IMR-90 (cell line): ENCODE measurements at regions not wholly inside any gene's neighbourhood (a gene's known extent, or its start where the extent isn't known, plus 50 kb on each side); places are given as distances from the start of the nearest gene placed in this dataset.

ENCODE experiments used
- CEBPB ChIP-seq: IDR thresholded peaks from 2 replicates; pipeline ENCODE4 v1.6.1; 2012; ENCODE audit warnings: low read depth, low read length, improper control_type of control experiment
- MAZ ChIP-seq: IDR thresholded peaks from 2 replicates; pipeline ENCODE4 v1.6.1; 2012; ENCODE audit warnings: low read depth, mild to moderate bottlenecking, low read length, improper control_type of control experiment, moderate library complexity, borderline replicate concordance
- POLR2A ChIP-seq: IDR thresholded peaks from 2 replicates; pipeline ENCODE4 v1.6.1; 2012; ENCODE audit warnings: mild to moderate bottlenecking, low read depth, low read length
- RAD21 ChIP-seq: IDR thresholded peaks from 2 replicates; pipeline ENCODE4 v1.6.1; 2012; ENCODE audit warnings: low read length, improper control_type of control experiment
- RFX5 ChIP-seq: IDR thresholded peaks from 2 replicates; pipeline ENCODE4 v1.8.0; 2012; ENCODE audit warnings: low read depth, mild to moderate bottlenecking, low read length, moderate library complexity
- SMC3 ChIP-seq: fragments of 150-350 bp; IDR thresholded peaks from 2 replicates; pipeline ENCODE4 v1.6.1; 2016; ENCODE audit warnings: low read depth, mild to moderate bottlenecking, antibody characterized with exemption, low read length, moderate library complexity
- TF ChIP-seq, protein P1 (sequence below): conservative IDR thresholded peaks from 2 replicates; pipeline ENCODE4 v1.5.1; 2012; ENCODE audit warnings: mild to moderate bottlenecking, low read depth, low read length, improper control_type of control experiment
- TF ChIP-seq, protein P2 (sequence below): fragments of 150-350 bp; IDR thresholded peaks from 2 replicates; pipeline ENCODE4 v1.6.1; 2016; ENCODE audit warnings: low read depth, mild to moderate bottlenecking, low read length, moderate library complexity, borderline replicate concordance

DNA sequence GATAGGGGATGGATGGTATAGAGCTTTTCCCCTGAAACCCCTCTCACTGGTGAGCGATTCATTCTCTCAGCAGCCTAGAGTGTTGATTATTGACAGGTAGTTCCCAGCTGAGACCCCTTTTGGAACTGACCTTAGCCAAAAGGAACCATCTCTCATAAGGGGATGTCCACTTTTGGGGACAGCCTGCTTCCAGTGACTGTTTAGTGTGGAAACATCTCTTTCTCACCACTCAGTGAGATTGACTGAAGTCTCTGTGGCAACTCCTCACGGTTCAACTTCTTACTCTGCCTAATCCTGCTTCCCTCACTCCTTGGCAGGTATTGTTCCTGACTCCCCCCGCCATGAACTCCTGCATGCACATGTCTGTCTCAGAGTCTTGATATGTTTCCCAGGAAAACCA is 529.2 kb upstream of the ATP2B1 start:
- TF ChIP-seq, protein P1, sequence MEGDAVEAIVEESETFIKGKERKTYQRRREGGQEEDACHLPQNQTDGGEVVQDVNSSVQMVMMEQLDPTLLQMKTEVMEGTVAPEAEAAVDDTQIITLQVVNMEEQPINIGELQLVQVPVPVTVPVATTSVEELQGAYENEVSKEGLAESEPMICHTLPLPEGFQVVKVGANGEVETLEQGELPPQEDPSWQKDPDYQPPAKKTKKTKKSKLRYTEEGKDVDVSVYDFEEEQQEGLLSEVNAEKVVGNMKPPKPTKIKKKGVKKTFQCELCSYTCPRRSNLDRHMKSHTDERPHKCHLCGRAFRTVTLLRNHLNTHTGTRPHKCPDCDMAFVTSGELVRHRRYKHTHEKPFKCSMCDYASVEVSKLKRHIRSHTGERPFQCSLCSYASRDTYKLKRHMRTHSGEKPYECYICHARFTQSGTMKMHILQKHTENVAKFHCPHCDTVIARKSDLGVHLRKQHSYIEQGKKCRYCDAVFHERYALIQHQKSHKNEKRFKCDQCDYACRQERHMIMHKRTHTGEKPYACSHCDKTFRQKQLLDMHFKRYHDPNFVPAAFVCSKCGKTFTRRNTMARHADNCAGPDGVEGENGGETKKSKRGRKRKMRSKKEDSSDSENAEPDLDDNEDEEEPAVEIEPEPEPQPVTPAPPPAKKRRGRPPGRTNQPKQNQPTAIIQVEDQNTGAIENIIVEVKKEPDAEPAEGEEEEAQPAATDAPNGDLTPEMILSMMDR, result no peak
- TF ChIP-seq RAD21, result no peak
- no peak for TF ChIP-seq POLR2A
- TF ChIP-seq, protein P2, sequence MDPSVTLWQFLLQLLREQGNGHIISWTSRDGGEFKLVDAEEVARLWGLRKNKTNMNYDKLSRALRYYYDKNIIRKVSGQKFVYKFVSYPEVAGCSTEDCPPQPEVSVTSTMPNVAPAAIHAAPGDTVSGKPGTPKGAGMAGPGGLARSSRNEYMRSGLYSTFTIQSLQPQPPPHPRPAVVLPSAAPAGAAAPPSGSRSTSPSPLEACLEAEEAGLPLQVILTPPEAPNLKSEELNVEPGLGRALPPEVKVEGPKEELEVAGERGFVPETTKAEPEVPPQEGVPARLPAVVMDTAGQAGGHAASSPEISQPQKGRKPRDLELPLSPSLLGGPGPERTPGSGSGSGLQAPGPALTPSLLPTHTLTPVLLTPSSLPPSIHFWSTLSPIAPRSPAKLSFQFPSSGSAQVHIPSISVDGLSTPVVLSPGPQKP, result no peak
- no peak for TF ChIP-seq RFX5
- no peak for TF ChIP-seq CEBPB
- TF ChIP-seq MAZ, result no peak
- no peak for TF ChIP-seq SMC3
